ENCODE measurements at regions not wholly inside any gene's neighbourhood (a gene's known extent, or its start where the extent isn't known, plus 50 kb on each side); places are given as distances from the start of the nearest gene placed in this dataset.

GRCh38 chr14:43369710-43370564 is 1137.1 kb downstream of the FSCB start:
- no peak overlapping the region for H3K4me3 ChIP-seq (replicated peaks in 1 of 3; ENCODE audit: insufficient read depth in 1 of 3, low read depth in 1 of 3, low read length in 3 of 3)
- FAIRE-seq = no peak
- dilution Hi-C loops (cut with MboI; ENCODE audit: extremely low pct_ligation_motif_present, low sequenced_read_pairs) = no loop called here
- no peak for DNase-seq (ENCODE audit: low read depth, low spot score)
- H3K9ac ChIP-seq (replicated peaks; ENCODE audit: extremely low read depth, insufficient read depth, low read length) = no peak overlapping the region
- H3K79me2 ChIP-seq (ENCODE audit: control insufficient read depth, insufficient read depth, low read length) = no peaks in the 10 kb centered on the region
- ChIA-PET POLR2A (no interaction called here), CTCF (no interaction called here)
- no TSS peak for BruUV-seq (replicated peaks)
- H3K9me3 ChIP-seq (replicated peaks; ENCODE audit: control insufficient read depth, insufficient read depth, low read length) = no peaks in the 10 kb centered on the region
- H3K27me3 ChIP-seq (ENCODE audit: control insufficient read depth in 2 of 2, insufficient read depth in 2 of 2, low read length in 2 of 2) = no peaks in the 10 kb centered on the region
- H3K27ac ChIP-seq (ENCODE audit: insufficient read depth, low read depth, low read length) = no peak overlapping the region
- intact Hi-C loops (cut with micrococcal nuclease) = no loop called here
- no peaks in the 10 kb centered on the region for H3K4me1 ChIP-seq (ENCODE audit: control insufficient read depth, extremely low read depth, insufficient read depth, low read length)
- no peaks in the 10 kb centered on the region for H4K20me1 ChIP-seq (replicated peaks; ENCODE audit: control insufficient read depth, extremely low read depth, insufficient read depth, low read length)
- no peak for TF ChIP-seq MYC (IDR thresholded peaks at IDR 0.05; ENCODE audit: low read depth, low read length)
- TF ChIP-seq JUN (IDR thresholded peaks at IDR 0.05; ENCODE audit: borderline replicate concordance, insufficient read depth, insufficient read length, low read depth) = no peak
- no peak for TF ChIP-seq GATA2 (IDR thresholded peaks at IDR 0.05; ENCODE audit: insufficient read depth, insufficient read length, low read depth, low read length)
- TF ChIP-seq POLR2A (IDR thresholded peaks at IDR 0.05; ENCODE audit: low read depth, low read length) = no peak
- TF ChIP-seq POLR2AphosphoS5 (IDR thresholded peaks at IDR 0.05; ENCODE audit: insufficient read depth, low read depth, low read length) = no peak
- TF ChIP-seq EZH2 (IDR thresholded peaks at IDR 0.05; ENCODE audit: borderline replicate concordance, low read depth, low read length, severe bottlenecking) = no peak
- TF ChIP-seq FOS (IDR thresholded peaks at IDR 0.05; ENCODE audit: borderline replicate concordance, insufficient read depth, low read length) = no peak
- TF ChIP-seq, protein P1, sequence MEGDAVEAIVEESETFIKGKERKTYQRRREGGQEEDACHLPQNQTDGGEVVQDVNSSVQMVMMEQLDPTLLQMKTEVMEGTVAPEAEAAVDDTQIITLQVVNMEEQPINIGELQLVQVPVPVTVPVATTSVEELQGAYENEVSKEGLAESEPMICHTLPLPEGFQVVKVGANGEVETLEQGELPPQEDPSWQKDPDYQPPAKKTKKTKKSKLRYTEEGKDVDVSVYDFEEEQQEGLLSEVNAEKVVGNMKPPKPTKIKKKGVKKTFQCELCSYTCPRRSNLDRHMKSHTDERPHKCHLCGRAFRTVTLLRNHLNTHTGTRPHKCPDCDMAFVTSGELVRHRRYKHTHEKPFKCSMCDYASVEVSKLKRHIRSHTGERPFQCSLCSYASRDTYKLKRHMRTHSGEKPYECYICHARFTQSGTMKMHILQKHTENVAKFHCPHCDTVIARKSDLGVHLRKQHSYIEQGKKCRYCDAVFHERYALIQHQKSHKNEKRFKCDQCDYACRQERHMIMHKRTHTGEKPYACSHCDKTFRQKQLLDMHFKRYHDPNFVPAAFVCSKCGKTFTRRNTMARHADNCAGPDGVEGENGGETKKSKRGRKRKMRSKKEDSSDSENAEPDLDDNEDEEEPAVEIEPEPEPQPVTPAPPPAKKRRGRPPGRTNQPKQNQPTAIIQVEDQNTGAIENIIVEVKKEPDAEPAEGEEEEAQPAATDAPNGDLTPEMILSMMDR (IDR thresholded peaks at IDR 0.05; ENCODE audit: extremely low read depth in 1 of 2, insufficient read depth in 1 of 2, low read depth in 1 of 2, low read length in 2 of 2) = no peak
- TF ChIP-seq, protein P2, sequence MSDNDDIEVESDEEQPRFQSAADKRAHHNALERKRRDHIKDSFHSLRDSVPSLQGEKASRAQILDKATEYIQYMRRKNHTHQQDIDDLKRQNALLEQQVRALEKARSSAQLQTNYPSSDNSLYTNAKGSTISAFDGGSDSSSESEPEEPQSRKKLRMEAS (IDR thresholded peaks at IDR 0.05; ENCODE audit: insufficient read depth, insufficient read length) = no peak
- no peaks in the 10 kb centered on the region for H3K36me3 ChIP-seq (ENCODE audit: control insufficient read depth in 2 of 2, extremely low read depth in 1 of 2, insufficient read depth in 2 of 2, low read length in 2 of 2)
- H3K4me2 ChIP-seq (ENCODE audit: insufficient read depth, low read length) = no peak overlapping the region
- no peak overlapping the region for H2AFZ ChIP-seq (ENCODE audit: low read depth, low read length)
- H3K9me1 ChIP-seq (replicated peaks; ENCODE audit: control insufficient read depth, extremely low read depth, insufficient read depth, low read length) = no peaks in the 10 kb centered on the region

All from endothelial cell of umbilical vein (primary cell).